ENCODE measurements at regions not wholly inside any gene's neighbourhood (a gene's known extent, or its start where the extent isn't known, plus 50 kb on each side); places are given as distances from the start of the nearest gene placed in this dataset.

DNA sequence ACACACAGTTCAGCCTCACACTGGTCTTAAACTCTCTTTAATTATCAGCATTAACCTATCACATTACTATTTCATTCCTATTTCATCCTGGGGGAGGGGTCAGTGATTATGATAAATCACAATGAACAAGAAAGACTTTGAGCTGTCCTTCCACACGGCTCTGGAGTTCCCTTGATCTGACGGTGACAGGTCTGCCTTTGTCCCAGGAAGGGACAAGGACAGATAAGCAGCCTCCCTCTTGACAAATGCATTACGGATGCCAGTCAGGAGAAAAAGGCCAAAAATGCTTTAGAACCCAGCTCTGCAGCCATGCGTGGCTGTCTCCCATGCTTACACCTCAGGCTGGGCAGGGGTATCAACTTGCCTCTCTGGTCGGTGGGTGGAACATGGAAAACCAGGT lies 281.7 kb downstream of the BCL11A start:
- peaks cover 9% of the 10 kb centered on the region for H3K9me3 Mint-ChIP-seq
- Histone ChIP-seq H3K27me3 (ENCODE audit: control insufficient read depth, insufficient read depth, low read length, poor library complexity, severe bottlenecking) (no peaks in the 10 kb centered on the region), H3K4me1 (ENCODE audit: control insufficient read depth, insufficient read depth, low read length) (no peaks in the 10 kb centered on the region), H3K9ac (ENCODE audit: extremely low read depth, low read length, poor library complexity, severe bottlenecking) (no peak overlapping the region), H3K9me3 (ENCODE audit: control insufficient read depth, low read length) (peaks cover 12% of the 10 kb centered on the region), H3K36me3 (ENCODE audit: control insufficient read depth, insufficient read depth, low read length) (no peaks in the 10 kb centered on the region), H3K27ac (ENCODE audit: low read depth, low read length) (no peak overlapping the region), H3K4me3 (ENCODE audit: low read length) (no peak overlapping the region)
- TF ChIP-seq, protein P1, sequence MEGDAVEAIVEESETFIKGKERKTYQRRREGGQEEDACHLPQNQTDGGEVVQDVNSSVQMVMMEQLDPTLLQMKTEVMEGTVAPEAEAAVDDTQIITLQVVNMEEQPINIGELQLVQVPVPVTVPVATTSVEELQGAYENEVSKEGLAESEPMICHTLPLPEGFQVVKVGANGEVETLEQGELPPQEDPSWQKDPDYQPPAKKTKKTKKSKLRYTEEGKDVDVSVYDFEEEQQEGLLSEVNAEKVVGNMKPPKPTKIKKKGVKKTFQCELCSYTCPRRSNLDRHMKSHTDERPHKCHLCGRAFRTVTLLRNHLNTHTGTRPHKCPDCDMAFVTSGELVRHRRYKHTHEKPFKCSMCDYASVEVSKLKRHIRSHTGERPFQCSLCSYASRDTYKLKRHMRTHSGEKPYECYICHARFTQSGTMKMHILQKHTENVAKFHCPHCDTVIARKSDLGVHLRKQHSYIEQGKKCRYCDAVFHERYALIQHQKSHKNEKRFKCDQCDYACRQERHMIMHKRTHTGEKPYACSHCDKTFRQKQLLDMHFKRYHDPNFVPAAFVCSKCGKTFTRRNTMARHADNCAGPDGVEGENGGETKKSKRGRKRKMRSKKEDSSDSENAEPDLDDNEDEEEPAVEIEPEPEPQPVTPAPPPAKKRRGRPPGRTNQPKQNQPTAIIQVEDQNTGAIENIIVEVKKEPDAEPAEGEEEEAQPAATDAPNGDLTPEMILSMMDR (conservative IDR thresholded peaks at IDR 0.05) = no peak
- DNase-seq = no peak
- 60 to 85% methylated on average over 5 of the region's 5 CpGs for WGBS, 2 experiments (ENCODE audit: insufficient coverage in 1 of 2, insufficient read length in 1 of 2)
- H3K36me3 Mint-ChIP-seq (ENCODE audit: low read depth) = no peaks in the 10 kb centered on the region
- no peaks in the 10 kb centered on the region for H3K27me3 Mint-ChIP-seq (ENCODE audit: insufficient read depth)
- no peak overlapping the region for H3K27ac Mint-ChIP-seq
- peaks cover 3% of the 10 kb centered on the region for H3K4me1 Mint-ChIP-seq
- no peak overlapping the region for H3K4me3 Mint-ChIP-seq

DNA sequence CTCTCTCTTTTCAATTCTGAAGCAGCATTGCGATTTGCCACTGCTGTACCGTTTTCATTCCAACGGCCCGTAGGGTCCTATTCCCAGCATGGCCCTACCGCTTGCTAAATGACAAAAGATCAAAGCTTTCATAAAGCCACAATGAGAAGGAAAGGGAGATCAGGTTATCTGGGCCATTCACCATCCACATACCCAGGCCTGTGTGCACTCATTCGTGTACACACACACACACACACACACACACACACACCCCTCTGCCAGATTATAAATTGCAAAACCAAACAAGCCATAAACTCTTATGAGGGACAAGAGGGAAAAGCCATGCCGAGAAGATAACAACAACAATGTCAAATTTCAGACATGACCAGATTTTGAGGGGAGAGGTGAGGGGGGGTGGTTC lies 282.3 kb downstream of the BCL11A start:
- peaks cover 12% of the 10 kb centered on the region for H3K9me3 ChIP-seq (ENCODE audit: control insufficient read depth, low read length)
- Mint-ChIP-seq H3K4me1 (peaks cover 3% of the 10 kb centered on the region), H3K4me3 (no peak overlapping the region), H3K27me3 (ENCODE audit: insufficient read depth) (no peaks in the 10 kb centered on the region), H3K27ac (no peak overlapping the region), H3K9me3 (peaks cover 9% of the 10 kb centered on the region), H3K36me3 (ENCODE audit: low read depth) (no peaks in the 10 kb centered on the region)
- 75 to 85% methylated on average over 5 to 7 of the region's 7 CpGs for WGBS, 2 experiments (ENCODE audit: insufficient coverage in 1 of 2, insufficient read length in 1 of 2)
- no peak overlapping the region for H3K4me3 ChIP-seq (ENCODE audit: low read length)
- no peaks in the 10 kb centered on the region for H3K36me3 ChIP-seq (ENCODE audit: control insufficient read depth, insufficient read depth, low read length)
- no peaks in the 10 kb centered on the region for H3K4me1 ChIP-seq (ENCODE audit: control insufficient read depth, insufficient read depth, low read length)
- no peaks in the 10 kb centered on the region for H3K27me3 ChIP-seq (ENCODE audit: control insufficient read depth, insufficient read depth, low read length, poor library complexity, severe bottlenecking)
- DNase-seq = no peak
- TF ChIP-seq, protein P1 (conservative IDR thresholded peaks at IDR 0.05) = no peak
- H3K27ac ChIP-seq (ENCODE audit: low read depth, low read length) = no peak overlapping the region
- H3K9ac ChIP-seq (ENCODE audit: extremely low read depth, low read length, poor library complexity, severe bottlenecking) = no peak overlapping the region

DNA sequence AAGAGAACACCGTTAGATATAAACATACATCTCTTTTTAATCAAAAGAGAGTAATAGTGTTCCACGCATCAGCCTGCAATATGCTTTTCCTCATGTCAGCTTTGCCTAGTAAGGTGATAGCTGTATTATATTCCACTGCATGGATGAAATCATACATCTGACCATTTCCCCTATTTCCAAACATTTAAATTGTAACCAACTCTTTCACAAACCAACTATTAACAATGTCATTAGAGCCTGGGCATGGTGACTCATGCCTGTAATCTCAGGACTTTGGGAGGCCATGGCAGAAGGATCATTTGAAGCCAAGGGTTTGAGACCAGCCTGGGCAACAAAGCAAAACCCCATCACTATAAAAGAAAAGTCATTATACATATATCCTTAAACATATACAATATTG lies 284.8 kb downstream of the BCL11A start:
- Histone ChIP-seq H3K9me3 (ENCODE audit: control insufficient read depth, low read length) (no peaks in the 10 kb centered on the region), H3K27ac (ENCODE audit: low read depth, low read length) (no peak overlapping the region), H3K4me3 (ENCODE audit: low read length) (no peak overlapping the region), H3K36me3 (ENCODE audit: control insufficient read depth, insufficient read depth, low read length) (no peaks in the 10 kb centered on the region), H3K27me3 (ENCODE audit: control insufficient read depth, insufficient read depth, low read length, poor library complexity, severe bottlenecking) (no peaks in the 10 kb centered on the region), H3K9ac (ENCODE audit: extremely low read depth, low read length, poor library complexity, severe bottlenecking) (no peak overlapping the region), H3K4me1 (ENCODE audit: control insufficient read depth, insufficient read depth, low read length) (no peaks in the 10 kb centered on the region)
- Mint-ChIP-seq H3K36me3 (ENCODE audit: low read depth) (no peaks in the 10 kb centered on the region), H3K27me3 (ENCODE audit: insufficient read depth) (no peaks in the 10 kb centered on the region), H3K4me1 (peaks cover 3% of the 10 kb centered on the region), H3K27ac (no peak overlapping the region), H3K4me3 (no peak overlapping the region), H3K9me3 (no peaks in the 10 kb centered on the region)
- no peak for DNase-seq
- 92% methylated on average over 2 of the region's 2 CpGs; no CpG with 5 or more reads in 1 of the 2 experiments for WGBS, 2 experiments (ENCODE audit: insufficient coverage in 1 of 2, insufficient read length in 1 of 2)
- TF ChIP-seq, protein P1 (conservative IDR thresholded peaks at IDR 0.05) = no peak

All from endodermal cell (in vitro differentiated cells).